SJSA1 (cell line): ENCODE measurements at regions not wholly inside any gene's neighbourhood (a gene's known extent, or its start where the extent isn't known, plus 50 kb on each side); places are given as distances from the start of the nearest gene placed in this dataset.

Source experiments
- DNase-seq, 2 experiments: peaks; one replicate each; pipeline ENCODE4 v3.0.0-alpha.2; 2015 to 2020; ENCODE audit warnings: low spot score in 2 of 2, low read depth in 1 of 2
- H3K27ac ChIP-seq: fragments of 250-450 bp; sonication (Bioruptor Pico); 2 replicates; pipeline ENCODE4 v1.5.1; 2020; ENCODE audit warnings: mild to moderate bottlenecking, moderate library complexity
- H3K27me3 ChIP-seq: fragments of 250-450 bp; sonication (Bioruptor Pico); replicated peaks from 2 replicates; pipeline ENCODE4 v1.5.1; 2020; ENCODE audit warnings: mild to moderate bottlenecking, moderate library complexity
- H3K36me3 ChIP-seq: fragments of 250-450 bp; sonication (Bioruptor Pico); 2 replicates; pipeline ENCODE4 v1.5.1; 2020; ENCODE audit warnings: mild to moderate bottlenecking
- H3K4me1 ChIP-seq: fragments of 250-450 bp; sonication (Bioruptor Pico); replicated peaks from 2 replicates; pipeline ENCODE4 v1.6.1; 2021; ENCODE audit warnings: mild to moderate bottlenecking
- H3K4me3 ChIP-seq: fragments of 250-450 bp; sonication (Bioruptor Pico); 2 replicates; pipeline ENCODE4 v1.5.1; 2020; ENCODE audit warnings: mild to moderate bottlenecking
- H3K9me3 ChIP-seq: fragments of 250-450 bp; sonication (Bioruptor Pico); replicated peaks from 2 replicates; pipeline ENCODE4 v1.5.1; 2020; ENCODE audit warnings: mild to moderate bottlenecking

GRCh38 chr2:217693363-217693762 is 309.4 kb downstream of the TNS1 start:
- Histone ChIP-seq H3K36me3 (no peaks in the 10 kb centered on the region), H3K27me3 (no peaks in the 10 kb centered on the region), H3K27ac (no peak overlapping the region), H3K4me3 (no peak overlapping the region), H3K4me1 (no peaks in the 10 kb centered on the region), H3K9me3 (no peaks in the 10 kb centered on the region)
- no peak for DNase-seq

- Histone ChIP-seq H3K4me1 (no peaks in the 10 kb centered on the region), H3K36me3 (no peaks in the 10 kb centered on the region), H3K27ac (no peak overlapping the region), H3K27me3 (no peaks in the 10 kb centered on the region), H3K9me3 (no peaks in the 10 kb centered on the region), H3K4me3 (no peak overlapping the region)
- no peak for DNase-seq
Observed at GRCh38 chr2:217691920-217692666, 310.7 kb downstream of the TNS1 start.

- Histone ChIP-seq H3K4me1 (no peaks in the 10 kb centered on the region), H3K36me3 (no peaks in the 10 kb centered on the region), H3K4me3 (no peak overlapping the region), H3K27ac (no peak overlapping the region), H3K27me3 (no peaks in the 10 kb centered on the region), H3K9me3 (no peaks in the 10 kb centered on the region)
- DNase-seq = no peak
Observed at GRCh38 chr2:217691516-217691915, 311.3 kb downstream of the TNS1 start.

- H3K4me3 ChIP-seq = no peak overlapping the region
- no peaks in the 10 kb centered on the region for H3K4me1 ChIP-seq
- no peaks in the 10 kb centered on the region for H3K9me3 ChIP-seq
- no peak for DNase-seq
- no peaks in the 10 kb centered on the region for H3K27me3 ChIP-seq
- H3K27ac ChIP-seq = no peak overlapping the region
- H3K36me3 ChIP-seq = no peaks in the 10 kb centered on the region
Observed at GRCh38 chr2:217689053-217689452, 313.7 kb downstream of the TNS1 start.

- no peaks in the 10 kb centered on the region for H3K36me3 ChIP-seq
- H3K9me3 ChIP-seq = no peaks in the 10 kb centered on the region
- DNase-seq = no peak
- no peaks in the 10 kb centered on the region for H3K27me3 ChIP-seq
- H3K4me1 ChIP-seq = no peaks in the 10 kb centered on the region
- H3K27ac ChIP-seq = no peak overlapping the region
- no peak overlapping the region for H3K4me3 ChIP-seq
Observed at GRCh38 chr2:217688494-217688893, 314.3 kb downstream of the TNS1 start.

GRCh38 chr2:217687771-217688170 is 315.0 kb downstream of the TNS1 start:
- H3K9me3 ChIP-seq = no peaks in the 10 kb centered on the region
- no peaks in the 10 kb centered on the region for H3K36me3 ChIP-seq
- no peaks in the 10 kb centered on the region for H3K27me3 ChIP-seq
- no peak overlapping the region for H3K27ac ChIP-seq
- H3K4me3 ChIP-seq = no peak overlapping the region
- no peak for DNase-seq
- no peaks in the 10 kb centered on the region for H3K4me1 ChIP-seq

- Histone ChIP-seq H3K9me3 (no peaks in the 10 kb centered on the region), H3K36me3 (no peaks in the 10 kb centered on the region), H3K27me3 (no peaks in the 10 kb centered on the region), H3K4me1 (no peaks in the 10 kb centered on the region), H3K4me3 (no peak overlapping the region), H3K27ac (no peak overlapping the region)
- no peak for DNase-seq
Observed at GRCh38 chr2:217685255-217685605, 317.6 kb downstream of the TNS1 start.

- Histone ChIP-seq H3K27me3 (no peaks in the 10 kb centered on the region), H3K27ac (no peak overlapping the region), H3K9me3 (no peaks in the 10 kb centered on the region), H3K4me3 (no peak overlapping the region), H3K4me1 (no peaks in the 10 kb centered on the region), H3K36me3 (no peaks in the 10 kb centered on the region)
- no peak for DNase-seq
Observed at GRCh38 chr2:217684431-217685254, 318.2 kb downstream of the TNS1 start.

- Histone ChIP-seq H3K4me1 (no peaks in the 10 kb centered on the region), H3K36me3 (no peaks in the 10 kb centered on the region), H3K27ac (no peak overlapping the region)
Observed at GRCh38 chr2:217683106-217683870, 319.5 kb downstream of the TNS1 start.

GRCh38 chr2:217681791-217682190 is 321.0 kb downstream of the TNS1 start:
- H3K36me3 ChIP-seq = no peaks in the 10 kb centered on the region
- H3K9me3 ChIP-seq = no peaks in the 10 kb centered on the region
- H3K27me3 ChIP-seq = no peaks in the 10 kb centered on the region
- H3K4me3 ChIP-seq = no peak overlapping the region
- no peak for DNase-seq
- H3K4me1 ChIP-seq = no peaks in the 10 kb centered on the region
- no peak overlapping the region for H3K27ac ChIP-seq

More at GRCh38 chr2:217683106-217683870, 319.5 kb downstream of the TNS1 start:
- Histone ChIP-seq H3K4me3 (no peak overlapping the region), H3K9me3 (no peaks in the 10 kb centered on the region), H3K27me3 (no peaks in the 10 kb centered on the region)
- no peak for DNase-seq

GRCh38 chr2:217680381-217680780 is 322.4 kb downstream of the TNS1 start:
- H3K4me1 ChIP-seq = no peaks in the 10 kb centered on the region
- no peaks in the 10 kb centered on the region for H3K9me3 ChIP-seq
- DNase-seq = no peak

GRCh38 chr2:217673627-217674026 is 329.2 kb downstream of the TNS1 start:
- Histone ChIP-seq H3K36me3 (no peaks in the 10 kb centered on the region), H3K4me1 (no peaks in the 10 kb centered on the region), H3K27me3 (no peaks in the 10 kb centered on the region), H3K9me3 (no peaks in the 10 kb centered on the region), H3K27ac (no peak overlapping the region), H3K4me3 (no peak overlapping the region)
- DNase-seq = no peak

More at GRCh38 chr2:217680381-217680780, 322.4 kb downstream of the TNS1 start:
- no peaks in the 10 kb centered on the region for H3K36me3 ChIP-seq
- H3K27ac ChIP-seq = no peak overlapping the region
- no peaks in the 10 kb centered on the region for H3K27me3 ChIP-seq
- no peak overlapping the region for H3K4me3 ChIP-seq

GRCh38 chr2:217672472-217672871 is 330.3 kb downstream of the TNS1 start:
- H3K36me3 ChIP-seq = no peaks in the 10 kb centered on the region
- H3K9me3 ChIP-seq = no peaks in the 10 kb centered on the region
- DNase-seq = no peak
- no peak overlapping the region for H3K4me3 ChIP-seq
- no peaks in the 10 kb centered on the region for H3K27me3 ChIP-seq
- no peak overlapping the region for H3K27ac ChIP-seq
- H3K4me1 ChIP-seq = no peaks in the 10 kb centered on the region

GRCh38 chr2:217671871-217672270 is 330.9 kb downstream of the TNS1 start:
- H3K27me3 ChIP-seq = no peaks in the 10 kb centered on the region
- no peaks in the 10 kb centered on the region for H3K4me1 ChIP-seq
- no peak for DNase-seq
- H3K9me3 ChIP-seq = no peaks in the 10 kb centered on the region
- no peak overlapping the region for H3K4me3 ChIP-seq
- H3K36me3 ChIP-seq = no peaks in the 10 kb centered on the region
- no peak overlapping the region for H3K27ac ChIP-seq
